HEK293 (cell line): ENCODE measurements at regions not wholly inside any gene's neighbourhood (a gene's known extent, or its start where the extent isn't known, plus 50 kb on each side); places are given as distances from the start of the nearest gene placed in this dataset.

Source experiments
- CTCF ChIA-PET: fragments of 350-600 bp; formaldehyde crosslinking; extraction: SDS; loops from one replicate; lab custom pipeline; 2021; ENCODE audit warnings: antibody characterized with exemption; lab: Yijun Ruan, JAX
- POLR2A ChIA-PET: fragments of 300-600 bp; formaldehyde crosslinking; extraction: SDS; loops from one replicate; lab custom pipeline; 2020; ENCODE audit warnings: antibody characterized with exemption, inconsistent platforms; lab: Yijun Ruan, JAX
- H3K27ac ChIP-seq: fragments of 200-500 bp; sonication (Bioruptor generic); 2 replicates; pipeline ENCODE4 v1.5.1; 2014; ENCODE audit warnings: low read depth, low read length, control low read depth, inconsistent platforms; ENCODE audit errors: extremely low read depth
- H3K36me3 ChIP-seq, 2 experiments: fragments of 200-500 bp in 1 of 2; sonication (Bioruptor generic) in 1 of 2; 1 replicate in 1 of 2; 2 replicates in 1 of 2; pipeline ENCODE4 v1.5.1; 2014 to 2017; ENCODE audit warnings: inconsistent platforms in 2 of 2, low read length in 2 of 2; ENCODE audit not compliant: control insufficient read depth in 2 of 2, insufficient read depth in 1 of 2
- H3K4me1 ChIP-seq: fragments of 200-500 bp; sonication (Bioruptor generic); 2 replicates; pipeline ENCODE4 v1.5.1; 2014; ENCODE audit warnings: mild to moderate bottlenecking, low read length, inconsistent platforms; ENCODE audit not compliant: control insufficient read depth, insufficient read depth
- H3K4me3 ChIP-seq: 2 replicates; pipeline ENCODE4 v1.5.1; 2011; ENCODE audit warnings: low read depth, mild to moderate bottlenecking, control low read depth, low read length, moderate library complexity
- H3K9me3 ChIP-seq: fragments of 200-500 bp; sonication (Bioruptor generic); 2 replicates; pipeline ENCODE4 v1.5.1; 2014; ENCODE audit warnings: low read depth, low read length, inconsistent platforms; ENCODE audit not compliant: control insufficient read depth, insufficient read depth
- EGR2 ChIP-seq: fragments of 450-650 bp; formaldehyde crosslinking; IDR thresholded peaks from 2 replicates; pipeline ENCODE4 v1.5.1; 2016; ENCODE audit warnings: low read depth, missing biosample characterization, missing genetic modification characterization
- RBAK ChIP-seq: fragments of 450-650 bp; formaldehyde crosslinking; IDR thresholded peaks from 2 replicates; pipeline ENCODE4 v1.5.1; 2016; ENCODE audit warnings: missing biosample characterization, missing genetic modification characterization
- TCF7L2 ChIP-seq: IDR thresholded peaks from 2 replicates; pipeline ENCODE4 v1.6.1; 2011; ENCODE audit warnings: low read depth, mild to moderate bottlenecking, inconsistent platforms, low read length, moderate library complexity, borderline replicate concordance
- ZNF23 ChIP-seq: fragments of 450-650 bp; formaldehyde crosslinking; IDR thresholded peaks from 2 replicates; pipeline ENCODE4 v1.5.1; 2016; ENCODE audit warnings: missing biosample characterization, missing genetic modification characterization, borderline replicate concordance
- ZNF280D ChIP-seq: fragments of 450-650 bp; formaldehyde crosslinking; IDR thresholded peaks from 2 replicates; pipeline ENCODE4 v1.5.1; 2016; ENCODE audit warnings: missing biosample characterization, missing genetic modification characterization
- ZNF530 ChIP-seq: fragments of 450-650 bp; formaldehyde crosslinking; IDR thresholded peaks from 2 replicates; pipeline ENCODE4 v1.5.1; 2016; ENCODE audit warnings: low read depth, missing biosample characterization, missing genetic modification characterization
- ZNF558 ChIP-seq: fragments of 450-650 bp; formaldehyde crosslinking; IDR thresholded peaks from 2 replicates; pipeline ENCODE4 v1.5.1; 2016; ENCODE audit warnings: missing biosample characterization, missing genetic modification characterization
- ZNF580 ChIP-seq: fragments of 450-650 bp; formaldehyde crosslinking; IDR thresholded peaks from 2 replicates; pipeline ENCODE4 v1.5.1; 2016; ENCODE audit warnings: missing biosample characterization, missing genetic modification characterization
- ZNF658 ChIP-seq: fragments of 450-650 bp; formaldehyde crosslinking; IDR thresholded peaks from 2 replicates; pipeline ENCODE4; 2016; ENCODE audit warnings: missing biosample characterization, missing genetic modification characterization
- ZNF777 ChIP-seq: fragments of 450-650 bp; formaldehyde crosslinking; IDR thresholded peaks from 2 replicates; pipeline ENCODE4 v1.5.1; 2017; ENCODE audit warnings: missing biosample characterization, missing genetic modification characterization, borderline replicate concordance
- ZNF843 ChIP-seq: fragments of 450-650 bp; formaldehyde crosslinking; IDR thresholded peaks from 2 replicates; pipeline ENCODE4 v1.5.1; 2016; ENCODE audit warnings: missing biosample characterization, missing genetic modification characterization
- TF ChIP-seq, protein P1 (sequence below): fragments of 450-650 bp; IDR thresholded peaks from 2 replicates; pipeline ENCODE4 v1.5.1; 2018; ENCODE audit warnings: missing biosample characterization, mild to moderate bottlenecking, missing genetic modification characterization
- TF ChIP-seq, protein P2 (sequence below): fragments of 450-650 bp; IDR thresholded peaks from 2 replicates; pipeline ENCODE4 v1.5.1; 2018; ENCODE audit warnings: missing biosample characterization, missing genetic modification characterization
- TF ChIP-seq, protein P3 (sequence below): fragments of 450-650 bp; formaldehyde crosslinking; IDR thresholded peaks from 2 replicates; pipeline ENCODE4 v1.5.1; 2016; ENCODE audit warnings: missing biosample characterization, missing genetic modification characterization
- TF ChIP-seq, protein P4 (sequence below): fragments of 450-650 bp; formaldehyde crosslinking; IDR thresholded peaks from 2 replicates; pipeline ENCODE4 v1.5.1; 2016; ENCODE audit warnings: missing biosample characterization, missing genetic modification characterization
- TF ChIP-seq, protein P5 (sequence below): fragments of 450-650 bp; formaldehyde crosslinking; IDR thresholded peaks from 2 replicates; pipeline ENCODE4 v1.5.1; 2016; ENCODE audit warnings: missing biosample characterization, missing genetic modification characterization

DNA sequence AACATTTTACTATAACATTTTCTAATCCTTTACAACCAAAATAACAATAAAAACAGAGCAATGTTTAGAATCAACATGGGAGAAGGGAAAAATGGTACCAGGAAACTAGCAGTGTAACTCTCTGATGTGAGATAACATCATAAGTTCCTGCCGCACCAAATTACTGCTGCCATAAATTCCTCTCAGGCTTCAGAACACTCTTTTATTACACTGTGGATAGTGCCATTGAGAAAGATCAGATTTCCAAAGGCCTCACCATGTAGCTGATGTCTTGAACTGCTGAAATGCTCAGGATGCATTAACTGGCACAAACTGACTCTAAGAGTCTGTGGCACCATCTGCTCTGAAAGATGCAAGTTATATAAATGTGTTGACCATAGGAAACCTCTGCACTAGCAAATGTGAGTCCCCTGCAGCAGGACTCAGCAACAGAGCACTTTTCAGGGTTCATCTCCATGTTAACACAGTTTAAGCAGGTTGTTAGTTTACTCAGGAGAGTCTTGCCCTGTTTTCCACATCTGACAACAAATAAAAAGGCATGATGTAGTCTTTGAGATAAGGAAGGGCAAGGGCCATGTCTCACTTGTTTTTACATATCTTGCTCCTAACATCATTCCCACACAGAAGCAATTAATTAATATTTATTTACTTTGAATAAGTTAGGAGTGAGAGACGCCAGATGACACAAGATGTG is 218.1 kb downstream of the CETN3 start (continued):
- 0 out of 2 replicates have a peak, but pooled peaks have one; percentile 12 for TF ChIP-seq ZNF580 (tag by site-specific recombination)
- TF ChIP-seq, protein P1, sequence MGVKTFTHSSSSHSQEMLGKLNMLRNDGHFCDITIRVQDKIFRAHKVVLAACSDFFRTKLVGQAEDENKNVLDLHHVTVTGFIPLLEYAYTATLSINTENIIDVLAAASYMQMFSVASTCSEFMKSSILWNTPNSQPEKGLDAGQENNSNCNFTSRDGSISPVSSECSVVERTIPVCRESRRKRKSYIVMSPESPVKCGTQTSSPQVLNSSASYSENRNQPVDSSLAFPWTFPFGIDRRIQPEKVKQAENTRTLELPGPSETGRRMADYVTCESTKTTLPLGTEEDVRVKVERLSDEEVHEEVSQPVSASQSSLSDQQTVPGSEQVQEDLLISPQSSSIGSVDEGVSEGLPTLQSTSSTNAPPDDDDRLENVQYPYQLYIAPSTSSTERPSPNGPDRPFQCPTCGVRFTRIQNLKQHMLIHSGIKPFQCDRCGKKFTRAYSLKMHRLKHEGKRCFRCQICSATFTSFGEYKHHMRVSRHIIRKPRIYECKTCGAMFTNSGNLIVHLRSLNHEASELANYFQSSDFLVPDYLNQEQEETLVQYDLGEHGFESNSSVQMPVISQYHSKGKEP = peak; percentile 72
- peak; percentile 61; the same call in 1 of the 2 replicates for TF ChIP-seq TCF7L2
- peak; percentile 64; the same call in 1 of the 2 replicates for TF ChIP-seq ZNF843 (tag by site-specific recombination)

GRCh38 chr5:90185897-90186468 is 223.6 kb downstream of the CETN3 start:
- peaks cover 7% of the 10 kb centered on the region; the same call in 1 of the 2 replicates for H3K4me1 ChIP-seq
- H3K27ac ChIP-seq = no peak overlapping the region
- CTCF ChIA-PET = interaction anchor here (0.6 to 0.7 kb wide), 3 partner anchors 461 to 1458 kb away, joined by 3 to 6 read pairs (median 6); no protein-coding TSS in a partner anchor
- TF ChIP-seq ZNF530 (tag by site-specific recombination) = no peak
- no peak for TF ChIP-seq ZNF23 (tag by site-specific recombination)
- TF ChIP-seq ZNF658 = no peak
- TF ChIP-seq, protein P2, sequence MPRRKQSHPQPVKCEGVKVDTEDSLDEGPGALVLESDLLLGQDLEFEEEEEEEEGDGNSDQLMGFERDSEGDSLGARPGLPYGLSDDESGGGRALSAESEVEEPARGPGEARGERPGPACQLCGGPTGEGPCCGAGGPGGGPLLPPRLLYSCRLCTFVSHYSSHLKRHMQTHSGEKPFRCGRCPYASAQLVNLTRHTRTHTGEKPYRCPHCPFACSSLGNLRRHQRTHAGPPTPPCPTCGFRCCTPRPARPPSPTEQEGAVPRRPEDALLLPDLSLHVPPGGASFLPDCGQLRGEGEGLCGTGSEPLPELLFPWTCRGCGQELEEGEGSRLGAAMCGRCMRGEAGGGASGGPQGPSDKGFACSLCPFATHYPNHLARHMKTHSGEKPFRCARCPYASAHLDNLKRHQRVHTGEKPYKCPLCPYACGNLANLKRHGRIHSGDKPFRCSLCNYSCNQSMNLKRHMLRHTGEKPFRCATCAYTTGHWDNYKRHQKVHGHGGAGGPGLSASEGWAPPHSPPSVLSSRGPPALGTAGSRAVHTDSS (tag by site-specific recombination) = peak; percentile 90
- no peak for TF ChIP-seq ZNF558
- TF ChIP-seq RBAK (tag by site-specific recombination) = no peak
- TF ChIP-seq, protein P3, sequence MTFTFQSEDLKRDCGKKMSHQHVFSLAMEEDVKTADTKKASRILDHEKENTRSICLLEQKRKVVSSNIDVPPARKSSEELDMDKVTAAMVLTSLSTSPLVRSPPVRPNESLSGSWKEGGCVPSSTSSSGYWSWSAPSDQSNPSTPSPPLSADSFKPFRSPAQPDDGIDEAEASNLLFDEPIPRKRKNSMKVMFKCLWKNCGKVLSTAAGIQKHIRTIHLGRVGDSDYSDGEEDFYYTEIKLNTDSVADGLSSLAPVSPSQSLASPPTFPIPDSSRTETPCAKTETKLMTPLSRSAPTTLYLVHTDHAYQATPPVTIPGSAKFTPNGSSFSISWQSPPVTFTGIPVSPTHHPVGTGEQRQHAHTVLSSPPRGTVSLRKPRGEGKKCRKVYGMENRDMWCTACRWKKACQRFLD (tag by site-specific recombination) = no peak
- no peak for TF ChIP-seq ZNF280D (tag by site-specific recombination)
- TF ChIP-seq, protein P4, sequence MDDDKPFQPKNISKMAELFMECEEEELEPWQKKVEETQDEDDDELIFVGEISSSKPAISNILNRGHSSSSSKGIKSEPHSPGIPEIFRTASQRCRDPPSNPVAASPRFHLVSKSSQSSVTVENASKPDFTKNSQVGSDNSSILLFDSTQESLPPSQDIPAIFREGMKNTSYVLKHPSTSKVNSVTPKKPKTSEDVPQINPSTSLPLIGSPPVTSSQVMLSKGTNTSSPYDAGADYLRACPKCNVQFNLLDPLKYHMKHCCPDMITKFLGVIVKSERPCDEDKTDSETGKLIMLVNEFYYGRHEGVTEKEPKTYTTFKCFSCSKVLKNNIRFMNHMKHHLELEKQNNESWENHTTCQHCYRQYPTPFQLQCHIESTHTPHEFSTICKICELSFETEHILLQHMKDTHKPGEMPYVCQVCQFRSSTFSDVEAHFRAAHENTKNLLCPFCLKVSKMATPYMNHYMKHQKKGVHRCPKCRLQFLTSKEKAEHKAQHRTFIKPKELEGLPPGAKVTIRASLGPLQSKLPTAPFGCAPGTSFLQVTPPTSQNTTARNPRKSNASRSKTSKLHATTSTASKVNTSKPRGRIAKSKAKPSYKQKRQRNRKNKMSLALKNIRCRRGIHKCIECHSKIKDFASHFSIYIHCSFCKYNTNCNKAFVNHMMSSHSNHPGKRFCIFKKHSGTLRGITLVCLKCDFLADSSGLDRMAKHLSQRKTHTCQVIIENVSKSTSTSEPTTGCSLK (tag by site-specific recombination) = no peak
- TF ChIP-seq EGR2 (tag by site-specific recombination) = peak; percentile 37; the same call in 1 of the 2 replicates
- TF ChIP-seq, protein P5, sequence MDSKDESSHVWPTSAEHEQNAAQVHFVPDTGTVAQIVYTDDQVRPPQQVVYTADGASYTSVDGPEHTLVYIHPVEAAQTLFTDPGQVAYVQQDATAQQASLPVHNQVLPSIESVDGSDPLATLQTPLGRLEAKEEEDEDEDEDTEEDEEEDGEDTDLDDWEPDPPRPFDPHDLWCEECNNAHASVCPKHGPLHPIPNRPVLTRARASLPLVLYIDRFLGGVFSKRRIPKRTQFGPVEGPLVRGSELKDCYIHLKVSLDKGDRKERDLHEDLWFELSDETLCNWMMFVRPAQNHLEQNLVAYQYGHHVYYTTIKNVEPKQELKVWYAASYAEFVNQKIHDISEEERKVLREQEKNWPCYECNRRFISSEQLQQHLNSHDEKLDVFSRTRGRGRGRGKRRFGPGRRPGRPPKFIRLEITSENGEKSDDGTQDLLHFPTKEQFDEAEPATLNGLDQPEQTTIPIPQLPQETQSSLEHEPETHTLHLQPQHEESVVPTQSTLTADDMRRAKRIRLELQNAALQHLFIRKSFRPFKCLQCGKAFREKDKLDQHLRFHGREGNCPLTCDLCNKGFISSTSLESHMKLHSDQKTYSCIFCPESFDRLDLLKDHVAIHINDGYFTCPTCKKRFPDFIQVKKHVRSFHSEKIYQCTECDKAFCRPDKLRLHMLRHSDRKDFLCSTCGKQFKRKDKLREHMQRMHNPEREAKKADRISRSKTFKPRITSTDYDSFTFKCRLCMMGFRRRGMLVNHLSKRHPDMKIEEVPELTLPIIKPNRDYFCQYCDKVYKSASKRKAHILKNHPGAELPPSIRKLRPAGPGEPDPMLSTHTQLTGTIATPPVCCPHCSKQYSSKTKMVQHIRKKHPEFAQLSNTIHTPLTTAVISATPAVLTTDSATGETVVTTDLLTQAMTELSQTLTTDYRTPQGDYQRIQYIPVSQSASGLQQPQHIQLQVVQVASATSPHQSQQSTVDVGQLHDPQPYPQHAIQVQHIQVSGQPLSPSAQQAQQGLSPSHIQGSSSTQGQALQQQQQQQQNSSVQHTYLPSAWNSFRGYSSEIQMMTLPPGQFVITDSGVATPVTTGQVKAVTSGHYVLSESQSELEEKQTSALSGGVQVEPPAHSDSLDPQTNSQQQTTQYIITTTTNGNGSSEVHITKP (tag by site-specific recombination) = no peak
- no peak for TF ChIP-seq ZNF777
- TF ChIP-seq, all 188 proteins: peak for 2
- POLR2A ChIA-PET = no interaction called here
- Histone ChIP-seq H3K36me3 (no peaks in the 10 kb centered on the region), H3K4me3 (no peak overlapping the region), H3K9me3 (no peaks in the 10 kb centered on the region)
